ENCODE measurements at regions not wholly inside any gene's neighbourhood (a gene's known extent, or its start where the extent isn't known, plus 50 kb on each side); places are given as distances from the start of the nearest gene placed in this dataset.

DNA sequence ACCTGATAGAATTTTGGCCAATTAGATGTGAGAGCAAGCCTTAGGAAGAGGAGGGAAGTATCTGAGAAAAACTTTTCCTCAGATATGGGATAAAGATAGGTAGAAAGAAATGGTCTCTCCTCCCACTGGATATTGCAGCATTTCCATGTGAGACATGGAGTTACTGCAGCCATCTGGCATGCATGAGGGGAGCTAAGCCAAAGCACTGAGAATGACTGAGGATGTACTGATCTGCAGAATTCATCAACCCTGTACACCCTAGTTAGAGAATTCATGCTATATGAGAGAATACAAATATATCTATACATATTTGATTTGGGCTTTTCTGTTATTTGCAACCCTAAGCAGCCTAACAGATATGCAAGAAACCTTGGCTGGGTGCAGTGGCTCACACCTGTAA is 52.5 kb upstream of the RPL34 start:
- DNase-seq (ENCODE audit: low spot score): no peak

DNA sequence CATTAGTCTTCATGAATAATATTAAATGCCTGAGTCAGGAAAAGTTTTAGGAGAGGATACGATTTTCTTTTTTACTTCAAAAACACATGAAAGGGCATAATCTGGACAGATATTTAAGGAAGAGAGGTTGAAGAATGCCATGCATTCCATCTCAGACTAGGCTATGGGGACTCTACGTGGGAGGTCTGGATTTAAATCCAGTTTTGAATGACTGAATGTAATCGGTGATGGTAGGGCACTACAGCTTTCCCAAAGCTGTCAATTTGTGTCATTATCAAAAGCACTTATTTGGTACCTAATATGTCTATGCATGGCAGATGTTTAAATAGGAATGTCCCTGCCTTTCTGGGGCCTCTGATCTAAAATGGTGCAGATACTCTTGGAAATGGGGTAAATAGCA is 59.3 kb upstream of the RPL34 start:
- no peak for DNase-seq (ENCODE audit: low spot score)

DNA sequence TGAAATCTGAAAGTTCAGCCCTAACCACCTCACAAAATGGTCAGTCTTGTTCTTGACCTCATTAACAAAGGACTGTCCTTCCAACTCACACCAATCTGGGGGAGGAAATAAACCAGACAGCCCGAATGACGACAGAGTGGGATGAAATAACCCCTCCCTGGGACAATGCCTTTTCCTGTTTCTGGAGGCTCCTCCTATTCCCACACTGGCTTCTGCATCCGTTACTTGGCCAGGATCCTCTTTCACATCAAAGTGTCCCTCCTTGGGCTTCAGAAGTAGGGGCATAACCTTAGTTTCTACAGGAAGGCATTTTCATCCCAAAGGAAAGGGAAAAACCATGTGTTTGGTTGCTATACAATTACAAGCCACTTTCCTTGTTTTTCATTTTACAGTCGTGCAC is 59.8 kb upstream of the RPL34 start:
- no peak for DNase-seq (ENCODE audit: low spot score)

DNA sequence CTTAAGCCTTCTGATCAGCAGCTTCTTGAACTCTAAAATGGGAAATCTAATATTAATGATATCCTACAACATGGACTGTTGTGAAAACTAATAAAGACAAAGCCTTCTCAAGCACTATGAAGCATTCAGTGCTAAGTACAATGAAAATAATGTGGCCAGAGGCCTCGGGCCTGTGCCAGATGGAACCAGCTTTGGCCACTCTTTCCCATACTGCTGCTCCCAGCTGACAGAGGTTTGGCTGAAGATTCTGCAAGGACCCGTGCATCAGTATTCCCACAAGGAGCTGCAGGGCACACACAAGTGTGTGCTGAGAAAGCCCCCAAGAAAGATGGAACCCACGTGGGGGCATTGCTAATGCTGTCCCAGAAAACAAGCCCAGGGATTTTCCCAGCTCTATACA is 60.5 kb upstream of the RPL34 start:
- no peak for DNase-seq (ENCODE audit: low spot score)

DNA sequence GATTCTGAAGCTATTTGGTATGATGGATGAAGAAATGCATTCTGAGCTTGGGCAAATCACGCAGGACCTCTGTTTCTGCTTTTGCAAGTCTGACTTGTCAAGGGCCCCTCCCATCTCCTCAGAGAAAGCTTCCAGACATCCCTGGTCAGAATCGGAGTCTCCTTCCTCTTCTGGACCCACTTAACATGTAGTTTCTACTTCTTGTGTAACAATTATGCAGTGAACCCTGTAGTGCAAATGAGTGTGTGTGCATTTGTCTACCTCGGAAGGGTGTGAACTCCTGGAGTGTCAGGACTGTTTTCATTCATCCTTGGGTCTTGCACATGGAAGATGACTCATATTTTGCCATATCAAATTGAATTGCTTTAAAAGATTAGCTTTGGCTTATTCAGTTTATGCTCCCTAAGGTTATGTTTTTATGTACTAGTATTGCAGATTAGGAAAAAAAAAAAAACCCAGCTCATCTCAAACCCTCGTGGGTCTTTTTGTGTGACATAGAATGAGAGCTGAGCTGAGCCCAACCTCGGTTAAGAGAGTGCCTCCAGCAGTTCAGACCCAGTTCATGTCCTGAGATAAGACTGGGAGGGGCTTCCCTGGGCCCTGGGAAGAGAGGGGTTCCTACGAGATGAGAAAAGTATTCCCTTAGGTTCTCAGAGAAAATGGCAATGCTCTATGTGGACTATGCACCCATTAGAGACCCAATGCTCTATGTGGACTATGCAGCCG is 61.1 kb upstream of the RPL34 start:
- DNase-seq (ENCODE audit: low spot score): no peak

DNA sequence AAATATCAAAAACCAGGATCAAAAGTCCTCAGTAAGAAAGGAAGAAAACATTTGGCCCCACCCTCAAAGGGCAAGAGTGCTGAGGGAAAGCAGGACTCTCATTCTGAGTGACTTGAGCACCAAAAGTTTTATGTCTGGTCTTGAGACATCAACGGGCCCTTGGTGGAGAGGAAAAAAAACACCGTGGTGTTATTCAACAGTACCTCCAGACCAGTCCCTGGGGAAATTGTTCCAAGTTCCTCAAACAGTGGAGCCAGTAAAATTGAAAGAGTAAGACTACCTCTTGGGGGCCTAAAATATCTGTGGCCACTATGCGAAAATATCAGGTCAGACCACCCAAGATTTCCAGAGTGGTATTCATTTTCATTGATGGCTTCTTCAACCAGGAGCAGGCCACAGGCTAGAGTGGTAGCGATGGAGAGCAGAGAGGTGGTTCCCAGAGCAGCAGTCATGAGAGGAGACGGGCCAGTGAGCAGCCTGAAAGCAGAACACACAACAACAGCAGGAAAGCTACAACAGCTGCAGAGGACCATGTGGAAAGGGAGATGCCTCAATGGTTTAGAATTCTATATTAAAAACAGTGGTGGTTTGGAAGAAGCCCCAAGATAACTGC is 63.7 kb upstream of the RPL34 start:
- DNase-seq (ENCODE audit: low spot score): no peak

DNA sequence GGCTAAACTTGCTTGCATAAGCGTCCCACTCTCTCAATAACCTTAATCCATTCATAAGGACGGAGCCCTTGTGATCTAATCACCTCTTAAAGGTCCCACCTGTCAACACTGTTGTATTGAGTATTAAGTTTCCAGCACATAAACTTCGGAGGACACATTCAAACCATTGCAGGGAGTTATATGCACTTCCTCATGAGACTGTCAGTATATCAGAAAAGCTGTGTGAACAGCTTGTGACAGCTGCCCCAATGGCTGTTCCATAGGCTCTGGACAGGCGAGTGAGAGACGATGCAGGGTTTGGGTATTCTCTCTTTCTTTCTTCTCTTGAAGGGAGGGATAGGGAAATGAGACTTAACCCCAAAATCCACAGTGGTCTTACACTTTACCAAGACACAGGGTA is 64.2 kb upstream of the RPL34 start:
- DNase-seq (ENCODE audit: low spot score): no peak

DNA sequence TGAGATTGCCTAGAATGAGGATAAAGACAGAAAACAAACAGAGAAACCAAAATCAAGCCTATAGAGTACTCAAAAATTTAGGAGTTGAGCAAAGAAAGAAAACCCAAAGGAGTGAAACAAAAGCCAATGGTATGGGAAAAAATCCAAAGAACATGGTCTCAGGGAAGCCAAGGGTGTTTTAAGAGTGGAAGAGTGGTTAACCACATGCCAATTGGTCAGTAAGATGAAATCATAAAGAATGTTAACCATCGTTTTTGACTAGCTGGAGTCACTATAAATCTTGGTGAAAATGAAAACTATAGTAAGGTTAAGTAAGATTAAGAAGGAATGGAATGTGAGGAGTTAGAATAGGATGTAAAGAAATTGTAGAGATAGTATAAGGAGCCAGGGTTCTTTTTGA is 64.7 kb upstream of the RPL34 start:
- DNase-seq (ENCODE audit: low spot score): no peak

DNA sequence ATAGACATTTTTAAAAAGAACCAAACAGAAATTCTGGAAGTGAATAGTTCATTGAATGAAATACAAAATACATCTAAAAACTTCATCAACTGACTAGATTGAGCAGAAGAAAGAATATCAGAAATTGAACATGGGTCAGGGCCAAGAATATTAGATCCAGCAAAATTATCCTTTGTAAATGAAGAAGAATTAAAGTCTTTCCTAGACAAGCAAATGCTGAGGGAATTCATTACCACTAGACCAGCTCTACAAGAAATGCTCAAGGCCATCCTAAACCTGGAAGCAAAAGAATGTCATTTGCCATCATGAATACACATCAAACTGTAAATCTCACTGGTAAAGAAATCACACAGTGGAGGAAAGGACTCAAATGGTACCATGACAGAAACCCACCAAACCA is 72.7 kb upstream of the RPL34 start:
- DNase-seq (ENCODE audit: low spot score): no peak

DNA sequence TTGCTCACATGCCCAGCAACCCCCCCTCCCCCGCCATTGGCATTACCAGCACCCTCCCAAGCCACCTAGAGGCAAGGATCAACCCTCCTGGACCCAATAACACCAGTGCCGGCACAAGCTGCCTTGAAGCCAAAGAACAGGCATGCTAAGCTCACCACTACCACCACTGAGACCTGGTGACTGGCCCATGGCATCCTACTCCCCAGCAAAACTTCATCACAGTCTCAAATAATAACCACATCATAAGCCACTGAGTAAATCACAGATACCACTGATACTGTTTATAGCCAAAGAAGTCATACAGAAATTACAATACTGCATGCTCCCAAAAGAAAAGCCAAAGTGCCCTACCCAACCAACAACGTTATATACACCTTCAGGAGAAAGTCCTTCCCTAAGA is 73.6 kb upstream of the RPL34 start:
- no peak for DNase-seq (ENCODE audit: low spot score)

DNA sequence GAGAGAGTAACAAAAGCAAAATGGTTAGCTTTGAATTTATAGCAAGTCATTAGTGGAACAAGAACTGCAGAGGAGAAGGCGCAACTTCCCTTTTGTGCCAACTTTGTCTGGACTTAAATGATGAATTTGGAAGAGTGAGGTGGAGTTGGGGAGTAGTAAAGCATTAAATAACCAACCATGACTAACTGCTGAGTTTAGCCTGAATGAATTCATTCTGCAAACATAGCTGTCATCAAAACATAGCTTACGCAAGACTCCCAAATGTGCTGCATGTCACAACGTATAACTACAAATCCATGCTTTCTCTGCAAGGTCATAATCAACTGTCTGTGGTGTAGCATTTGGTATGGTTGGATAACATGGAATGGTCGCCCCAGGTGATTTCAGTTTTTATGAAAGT is 75.9 kb upstream of the RPL34 start:
- DNase-seq (ENCODE audit: low spot score): no peak

DNA sequence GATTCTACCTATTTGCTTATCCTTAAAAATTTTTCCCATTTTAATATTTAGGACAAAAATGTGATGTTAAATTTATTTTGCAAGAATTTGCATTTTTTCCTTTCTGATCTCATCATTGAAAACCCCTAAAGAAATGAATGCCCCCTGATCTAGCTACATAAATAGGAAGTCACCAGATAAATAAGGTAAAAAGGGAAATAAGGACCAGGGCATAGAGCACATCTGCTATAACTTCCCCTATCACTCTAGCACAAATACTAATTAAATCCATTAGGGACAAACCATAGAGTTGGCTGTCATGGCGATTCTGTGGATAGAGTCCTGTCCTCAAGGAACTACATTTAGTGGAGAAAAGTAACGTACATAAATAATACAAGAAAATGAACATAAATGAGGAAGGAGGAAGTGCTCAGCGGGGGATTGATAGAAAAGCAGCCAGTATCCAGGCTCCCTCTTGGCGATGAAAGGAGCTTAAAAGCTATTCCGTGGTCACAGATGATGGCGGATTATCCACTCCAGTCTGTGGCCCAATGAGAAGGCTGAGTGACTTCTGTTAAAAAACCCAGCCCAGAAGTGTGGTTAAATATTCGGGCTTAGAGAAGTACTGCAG is 76.9 kb upstream of the RPL34 start:
- no peak for DNase-seq (ENCODE audit: low spot score)

DNA sequence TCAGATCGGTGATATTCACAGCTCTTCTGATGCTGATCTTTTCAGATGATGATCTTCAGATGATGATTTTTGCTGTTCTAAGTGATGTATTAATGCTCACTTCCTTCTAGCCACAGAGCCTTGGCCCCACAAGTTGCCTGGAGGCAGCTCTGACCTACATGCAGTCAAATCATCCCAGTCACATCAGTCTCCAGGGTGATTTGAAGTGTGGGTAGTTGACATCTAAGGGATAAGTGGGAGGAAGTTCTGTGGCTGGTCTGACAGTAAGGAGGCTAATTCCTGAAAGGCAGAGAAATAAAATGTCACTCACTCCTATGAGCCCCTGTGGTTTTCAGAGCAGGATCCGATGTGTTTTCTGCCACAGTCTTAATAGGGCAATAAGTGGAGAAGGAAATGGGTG is 79.8 kb upstream of the RPL34 start:
- no peak for DNase-seq (ENCODE audit: low spot score)

DNA sequence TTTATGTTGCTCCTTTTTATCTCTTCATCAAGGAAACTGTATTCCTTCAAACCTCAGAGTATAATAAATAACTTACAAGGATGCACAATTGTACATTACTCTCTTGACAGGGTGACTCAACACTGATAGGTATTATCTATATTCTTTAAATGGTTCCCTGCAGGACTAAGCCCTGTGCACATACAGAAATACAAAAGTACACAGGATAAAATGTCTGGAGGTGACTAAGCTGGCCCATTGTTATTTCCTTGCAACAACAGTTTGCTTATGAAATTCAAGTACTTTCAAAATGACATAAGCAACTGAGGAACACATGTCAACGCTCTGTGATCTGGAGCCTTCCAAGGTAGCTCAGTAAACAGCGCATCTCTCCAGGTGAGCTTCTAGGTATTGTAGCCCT is 83.8 kb upstream of the RPL34 start:
- no peak for DNase-seq (ENCODE audit: low spot score)

DNA sequence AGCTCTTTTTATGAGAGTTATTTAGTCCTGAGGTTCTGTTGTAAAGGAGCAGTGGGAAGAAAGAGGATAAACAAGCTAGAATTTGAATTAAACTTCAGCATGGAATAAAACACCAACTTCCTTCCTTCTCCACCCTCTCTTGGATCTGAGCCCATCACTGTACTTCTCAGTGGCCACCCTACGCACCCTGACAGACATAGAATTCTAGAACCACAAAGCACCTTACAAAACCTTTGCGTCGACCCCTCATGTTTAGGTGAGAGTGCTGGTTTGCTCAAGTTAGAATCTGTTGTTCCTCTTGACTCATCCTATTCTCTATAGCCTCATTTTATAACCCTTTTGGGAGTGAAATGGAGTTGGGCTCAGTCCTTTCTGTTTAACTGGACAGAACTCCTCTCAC is 84.6 kb upstream of the RPL34 start:
- DNase-seq (ENCODE audit: low spot score): no peak

DNA sequence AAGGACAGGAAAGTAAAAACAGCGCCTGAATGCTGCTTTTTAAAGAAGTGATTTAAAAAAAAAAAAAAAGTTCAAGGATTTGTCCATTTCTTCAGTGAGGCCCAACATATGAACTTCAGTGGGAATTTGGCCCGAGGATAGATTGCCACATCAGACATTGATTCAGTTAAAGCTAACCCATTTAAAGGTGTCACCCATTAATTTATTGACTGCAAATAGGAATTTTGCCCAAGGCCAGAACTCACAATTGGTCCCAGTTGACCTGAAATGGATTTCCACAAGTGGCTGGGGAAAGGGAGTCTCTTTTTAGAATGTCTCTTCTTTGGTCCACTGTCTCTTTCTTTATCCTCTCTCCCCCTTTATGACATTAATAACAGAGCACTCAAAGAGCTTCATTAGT is 86.5 kb upstream of the RPL34 start:
- DNase-seq (ENCODE audit: low spot score): no peak

DNA sequence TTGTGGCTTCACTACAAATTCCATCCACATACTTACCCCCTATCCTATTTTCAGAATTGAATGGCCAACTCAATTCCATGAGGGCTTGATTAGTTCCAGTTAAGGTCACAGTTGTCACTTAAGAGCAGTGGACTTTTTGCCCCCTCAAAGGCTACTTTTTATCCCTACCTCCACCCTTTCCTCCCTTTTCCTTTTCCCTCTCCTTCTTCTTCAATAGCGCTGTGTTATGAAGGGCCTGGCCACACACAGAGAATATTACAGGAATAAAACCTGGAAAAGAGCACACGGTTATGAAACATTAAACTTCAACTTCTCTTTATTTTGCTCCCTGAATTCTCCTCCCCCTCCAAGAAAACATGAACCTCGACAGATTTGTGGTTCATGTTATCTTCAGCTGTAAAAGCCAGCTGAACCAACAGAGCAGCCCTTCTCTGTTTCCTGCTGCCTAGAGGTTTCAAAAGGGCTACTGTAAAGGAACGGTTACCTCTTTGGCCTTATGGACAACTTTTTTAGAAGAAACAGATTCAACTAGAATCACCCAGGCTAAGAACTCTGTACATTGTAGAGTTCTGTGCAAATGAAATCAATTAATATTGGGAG is 87.0 kb upstream of the RPL34 start:
- DNase-seq (ENCODE audit: low spot score): no peak

DNA sequence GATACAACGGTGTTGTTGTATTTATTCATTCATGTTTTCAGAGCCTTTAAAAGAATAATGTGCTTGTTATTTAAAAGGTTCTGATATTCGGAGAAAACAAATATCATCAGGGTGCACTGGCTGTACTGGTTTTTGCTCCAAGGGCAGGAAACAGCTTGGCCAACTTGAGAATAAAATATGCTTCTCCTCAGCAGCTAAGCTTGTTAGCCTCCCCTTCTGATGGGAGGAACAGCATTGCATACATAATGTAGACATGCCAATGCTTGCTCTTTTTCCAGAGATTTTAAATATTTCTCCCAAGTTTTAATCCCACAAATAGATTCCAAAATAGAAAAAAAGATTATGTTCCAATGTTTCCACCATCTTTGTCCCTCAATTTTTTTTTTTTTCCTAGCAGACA is 87.6 kb upstream of the RPL34 start:
- no peak for DNase-seq (ENCODE audit: low spot score)

DNA sequence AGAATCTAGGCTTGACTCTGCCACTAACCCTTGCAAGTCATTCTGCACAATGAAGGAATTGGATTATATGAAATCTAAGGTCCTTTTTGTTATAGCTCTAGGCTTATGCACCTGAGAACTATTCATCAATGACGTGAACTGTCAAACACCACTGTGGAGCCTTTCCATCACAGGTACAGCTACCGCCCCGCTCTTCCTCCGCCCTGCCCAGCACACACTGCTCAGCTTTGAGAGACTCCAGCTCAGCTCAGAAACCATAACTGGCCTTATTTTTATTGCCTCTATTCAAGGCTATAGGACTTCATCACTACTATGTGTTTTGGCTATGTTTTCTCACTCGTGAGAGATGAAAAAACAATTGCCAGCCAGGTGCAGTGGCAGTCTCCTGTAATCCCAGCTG is 88.2 kb upstream of the RPL34 start:
- no peak for DNase-seq (ENCODE audit: low spot score)

DNA sequence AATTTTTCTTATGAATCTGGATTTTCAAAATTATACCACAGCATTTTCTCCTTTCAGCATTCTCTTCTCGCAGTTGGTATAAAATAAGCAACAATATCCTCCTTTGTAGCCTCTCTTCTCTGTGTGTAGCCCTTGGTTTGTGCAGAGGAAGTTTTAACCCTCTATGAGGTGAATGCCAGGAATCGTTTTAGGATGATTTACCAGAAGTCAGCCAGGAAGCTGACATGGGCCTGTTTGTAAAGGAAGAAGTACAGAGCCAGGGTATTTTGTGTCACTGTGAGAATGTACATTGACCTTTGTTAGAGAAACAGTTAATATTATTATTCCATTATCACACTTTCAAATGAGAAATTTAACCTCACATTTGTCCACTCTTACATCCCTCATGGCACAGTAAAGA is 88.9 kb upstream of the RPL34 start:
- no peak for DNase-seq (ENCODE audit: low spot score)

DNA sequence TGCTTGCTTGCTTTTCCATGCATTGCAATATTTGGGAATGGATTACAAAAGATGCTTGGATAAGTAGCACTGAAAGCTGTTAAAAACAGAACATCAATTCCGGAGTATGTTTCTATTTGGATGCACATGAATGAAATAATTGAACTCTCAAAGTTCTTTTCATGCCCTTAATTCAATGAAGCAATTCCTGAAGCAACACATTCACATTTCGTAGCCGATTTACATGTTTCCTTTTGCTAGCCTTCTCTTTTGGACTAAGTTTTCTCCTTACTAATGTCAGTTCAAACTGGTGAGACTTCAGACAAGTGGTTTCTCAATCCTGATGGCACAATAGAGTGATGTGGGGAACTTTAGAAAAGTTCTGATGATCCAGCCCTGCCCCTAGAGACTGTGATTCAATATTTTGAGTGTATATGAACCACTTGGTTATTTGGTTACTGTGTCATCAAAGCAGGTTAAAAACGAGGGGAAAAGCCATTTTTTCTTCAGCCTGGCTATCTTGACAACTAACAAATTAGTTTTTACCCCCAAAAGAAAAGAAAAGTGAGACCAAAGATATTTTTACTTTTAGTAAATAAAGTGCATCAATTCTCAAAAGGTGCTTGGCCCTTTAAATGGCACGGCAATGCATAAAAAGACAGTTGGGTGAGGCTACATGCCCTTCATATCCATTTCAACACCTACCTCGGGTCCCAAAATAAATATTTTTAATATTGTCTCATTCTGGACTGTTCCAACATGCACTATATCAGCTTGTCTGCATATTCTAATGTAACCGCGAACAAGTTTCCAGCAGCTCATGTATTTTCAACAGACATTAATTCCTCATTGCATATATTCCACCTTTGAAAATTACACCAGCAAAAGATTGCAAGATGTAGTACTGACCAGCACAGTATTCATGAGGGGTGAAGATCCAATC is 90.1 kb upstream of the RPL34 start:
- no peak for DNase-seq (ENCODE audit: low spot score)

DNA sequence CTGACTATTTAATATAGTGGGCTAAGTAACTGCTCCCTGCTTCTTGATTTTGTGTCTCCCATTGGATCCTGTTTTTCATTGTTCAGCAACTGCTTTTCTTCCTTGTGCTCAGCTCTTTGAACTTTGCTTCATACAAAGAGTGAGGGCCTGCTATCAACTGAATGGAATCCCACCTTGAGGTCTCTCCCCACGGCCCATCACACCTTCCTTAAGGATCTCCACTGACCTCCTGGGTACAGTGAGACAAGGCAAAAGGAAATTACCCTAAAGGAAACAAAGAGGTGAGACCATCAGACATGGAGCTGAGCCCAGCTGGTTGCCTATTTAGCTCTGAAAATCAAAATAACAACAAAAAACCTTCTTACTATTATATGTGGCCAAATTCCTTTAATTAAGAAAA is 91.3 kb upstream of the RPL34 start:
- no peak for DNase-seq (ENCODE audit: low spot score)
